GM12878 (cell line): ENCODE measurements at regions not wholly inside any gene's neighbourhood (a gene's known extent, or its start where the extent isn't known, plus 50 kb on each side); places are given as distances from the start of the nearest gene placed in this dataset.

ENCODE experiments used
- ATAC-seq: fragments of 200-7000 bp; cut with Tn5 transposase; 3 replicates; pipeline ENCODE4 v1.9.1; 2020; ENCODE audit warnings: mild to moderate bottlenecking, moderate library complexity
- BruUV-seq: library from RNA; stranded (reverse); fragments of 400-500 nt; replicated peaks from 2 replicates; lab custom pipeline; 2021; lab: Mats Ljungman, UMichigan
- CTCF ChIA-PET: fragments of 300-600 bp; sonication (Branson Sonifier 250); formaldehyde crosslinking; extraction: SDS; loops from one replicate; lab custom pipeline; 2021; ENCODE audit warnings: inconsistent platforms; lab: Yijun Ruan, JAX
- POLR2A ChIA-PET: fragments of 350-600 bp; formaldehyde crosslinking; extraction: SDS; loops from one replicate; lab custom pipeline; 2021; ENCODE audit warnings: inconsistent platforms; lab: Charles Lee
- RAD21 ChIA-PET: fragments of 300-600 bp; sonication (Branson Sonifier 250); formaldehyde crosslinking; loops from one replicate; lab custom pipeline; 2023; ENCODE audit warnings: antibody characterized with exemption; ENCODE audit not compliant: unreplicated experiment; lab: Charles Lee
- SMC1A ChIA-PET: fragments of 300-600 bp; sonication (Branson Sonifier 250); formaldehyde crosslinking; loops from one replicate; lab custom pipeline; 2023; ENCODE audit not compliant: unreplicated experiment, uncharacterized antibody; lab: Charles Lee
- DNase-seq: peaks from one replicate; pipeline ENCODE4 v3.0.0-alpha.2; 2011; ENCODE audit warnings: low read depth, low spot score
- FAIRE-seq: peaks from 3 replicates; lab custom pipeline; 2011; peaks lifted over from hg19 to GRCh38; lab: Jason Lieb, UNC
- H2AFZ ChIP-seq: 2 replicates; pipeline ENCODE4 v1.6.0; 2011; ENCODE audit warnings: low read depth, low read length, control low read depth; ENCODE audit not compliant: control insufficient read depth
- H3K27ac ChIP-seq: 2 replicates; pipeline ENCODE4 v1.5.1; 2011; ENCODE audit warnings: control low read depth; ENCODE audit not compliant: control insufficient read depth, insufficient read depth
- H3K27me3 ChIP-seq, 2 experiments: replicated peaks in 1 of 2; 2 replicates each; pipeline versions ENCODE4 v1.6.0 to v1.6.1; 2011; ENCODE audit warnings: low read length in 1 of 2; ENCODE audit not compliant: control insufficient read depth in 2 of 2, insufficient read depth in 2 of 2
- H3K36me3 ChIP-seq, 2 experiments: 2 replicates each; pipeline ENCODE4 v1.5.1; 2011; ENCODE audit warnings: low read length in 1 of 2; ENCODE audit not compliant: control insufficient read depth in 2 of 2, insufficient read depth in 2 of 2
- H3K4me1 ChIP-seq: 2 replicates; pipeline ENCODE4 v1.6.1; 2011; ENCODE audit warnings: mild to moderate bottlenecking, low read length, moderate library complexity, mixed read lengths; ENCODE audit not compliant: control insufficient read depth, insufficient read depth
- H3K4me2 ChIP-seq: 2 replicates; pipeline ENCODE4 v1.6.0; 2011; ENCODE audit warnings: control low read depth; ENCODE audit not compliant: control insufficient read depth, insufficient read depth
- H3K4me3 ChIP-seq: fragments of 200-600 bp; sonication (generic); 2 replicates; pipeline ENCODE4 v1.5.1; 2016
- H3K79me2 ChIP-seq: 2 replicates; pipeline ENCODE4 v1.6.0; 2011; ENCODE audit warnings: low read length; ENCODE audit not compliant: control insufficient read depth, insufficient read depth
- H3K9ac ChIP-seq: 2 replicates; pipeline ENCODE4 v1.8.0; 2011; ENCODE audit warnings: low read length, control low read depth, mixed read lengths; ENCODE audit not compliant: control insufficient read depth, insufficient read depth
- H3K9me3 ChIP-seq: replicated peaks from 3 replicates; pipeline ENCODE4 v1.5.1; 2011; ENCODE audit warnings: mild to moderate bottlenecking, low read length; ENCODE audit not compliant: control insufficient read depth, insufficient read depth
- H4K20me1 ChIP-seq: 2 replicates; pipeline ENCODE4 v1.6.0; 2011; ENCODE audit not compliant: control insufficient read depth, insufficient read depth
- IRF4 ChIP-seq: IDR thresholded peaks from 2 replicates; pipeline ENCODE4 v1.6.1; 2011; ENCODE audit warnings: low read depth, low read length
- JUND ChIP-seq: IDR thresholded peaks from 2 replicates; pipeline ENCODE4 v1.6.1; 2012; ENCODE audit warnings: low read depth, mild to moderate bottlenecking, low read length, improper control_type of control experiment, moderate library complexity
- KDM1A ChIP-seq: fragments of 200-600 bp; sonication (generic); IDR thresholded peaks from 2 replicates; pipeline ENCODE4 v1.6.1; 2016; ENCODE audit warnings: borderline replicate concordance
- NFXL1 ChIP-seq: fragments of 450-650 bp; IDR thresholded peaks from 2 replicates; pipeline ENCODE4 v1.6.1; 2017; ENCODE audit warnings: antibody characterized with exemption, mild to moderate bottlenecking, borderline replicate concordance
- PML ChIP-seq: IDR thresholded peaks from 2 replicates; pipeline ENCODE4 v1.6.1; 2012; ENCODE audit warnings: low read length, inconsistent platforms
- RAD51 ChIP-seq: fragments of 450-650 bp; IDR thresholded peaks from 2 replicates; pipeline ENCODE4 v1.6.1; 2016; ENCODE audit warnings: moderate library complexity, mild to moderate bottlenecking, inconsistent platforms
- TARDBP ChIP-seq: IDR thresholded peaks from 2 replicates; pipeline ENCODE4 v1.6.1; 2016; ENCODE audit warnings: borderline replicate concordance
- TCF12 ChIP-seq: IDR thresholded peaks from 2 replicates; pipeline ENCODE4 v1.6.1; 2011; ENCODE audit warnings: low read depth, mild to moderate bottlenecking, low read length
- WGBS: methylation state at CpG from one replicate; pipeline ENCODE4 v1.1.6; 2016; ENCODE audit warnings: low lambda C conversion rate; ENCODE audit not compliant: insufficient replicate concordance, insufficient coverage; ENCODE audit errors: missing lambda C conversion rate; 5-methylcytosine and 5-hydroxymethylcytosine counted together
- in situ Hi-C: fragments of 300-500 bp; cut with MboI; formaldehyde crosslinking; loops from 9 replicates; pipeline ENCODE4 v1.14.3; 2018; ENCODE audit warnings: mixed read lengths
- intact Hi-C: fragments of 100-400 bp; cut with micrococcal nuclease; formaldehyde crosslinking; loops from one replicate; pipeline ENCODE4 v1.14.2; 2022; ENCODE audit not compliant: unreplicated experiment
- TF ChIP-seq, protein P1 (sequence below): fragments of 450-650 bp; IDR thresholded peaks from 2 replicates; pipeline ENCODE4 v1.6.1; 2017; ENCODE audit warnings: antibody characterized with exemption, mild to moderate bottlenecking, moderate library complexity
- TF ChIP-seq, protein P2 (sequence below): IDR thresholded peaks from 2 replicates; pipeline ENCODE4 v1.6.1; 2011; ENCODE audit warnings: mild to moderate bottlenecking, low read depth, low read length, moderate library complexity; ENCODE audit not compliant: insufficient replicate concordance

DNA sequence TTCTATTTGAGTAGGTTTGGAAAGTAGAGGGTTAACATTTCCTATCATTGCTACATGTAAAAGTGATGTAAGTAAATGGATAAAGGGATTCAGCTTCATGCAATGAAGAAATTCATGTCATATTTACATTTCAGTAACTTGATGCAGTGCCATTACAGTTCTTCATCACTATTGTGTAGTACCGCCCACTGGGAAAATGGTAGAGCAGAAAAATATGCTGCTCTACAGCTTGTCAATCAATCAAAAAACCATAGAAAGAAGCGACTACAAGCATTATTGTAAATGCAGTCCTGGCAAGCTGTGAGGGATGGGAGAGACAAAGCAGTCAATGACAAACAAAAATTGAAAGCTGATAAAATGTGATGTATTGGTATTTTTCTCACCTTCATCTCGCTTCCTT lies 1597.9 kb downstream of the RPA4 start:
- Histone ChIP-seq H3K27ac (no peak overlapping the region), H3K4me1 (no peaks in the 10 kb centered on the region), H3K9me3 (no peaks in the 10 kb centered on the region), H3K4me3 (no peak overlapping the region), H3K4me2 (no peak overlapping the region), H2AFZ (no peak overlapping the region), H3K9ac (no peak overlapping the region), H3K79me2 (no peaks in the 10 kb centered on the region), H3K36me3 (no peaks in the 10 kb centered on the region), H4K20me1 (no peaks in the 10 kb centered on the region), H3K27me3 (no peaks in the 10 kb centered on the region)
- ATAC-seq (no peak), FAIRE-seq (no peak), DNase-seq (no peak)
- ChIA-PET CTCF (no interaction called here), SMC1A (interaction anchor here (0.6 kb wide), 1 partner anchor 932 kb away, joined by 3 read pairs; no protein-coding TSS in a partner anchor), POLR2A (no interaction called here), RAD21 (no interaction called here)
- in situ Hi-C loops (no loop called here), intact Hi-C loops (no loop called here)
- no TSS peak for BruUV-seq
- 18% methylated on average over 3 of the region's 3 CpGs for WGBS
- no peak for TF ChIP-seq TCF12
- TF ChIP-seq RAD51, result no peak
- TF ChIP-seq TARDBP, result no peak
- no peak for TF ChIP-seq JUND
- no peak for TF ChIP-seq PML
- TF ChIP-seq IRF4, result no peak
- no peak for TF ChIP-seq KDM1A
- TF ChIP-seq NFXL1, result no peak
- TF ChIP-seq, protein P1, sequence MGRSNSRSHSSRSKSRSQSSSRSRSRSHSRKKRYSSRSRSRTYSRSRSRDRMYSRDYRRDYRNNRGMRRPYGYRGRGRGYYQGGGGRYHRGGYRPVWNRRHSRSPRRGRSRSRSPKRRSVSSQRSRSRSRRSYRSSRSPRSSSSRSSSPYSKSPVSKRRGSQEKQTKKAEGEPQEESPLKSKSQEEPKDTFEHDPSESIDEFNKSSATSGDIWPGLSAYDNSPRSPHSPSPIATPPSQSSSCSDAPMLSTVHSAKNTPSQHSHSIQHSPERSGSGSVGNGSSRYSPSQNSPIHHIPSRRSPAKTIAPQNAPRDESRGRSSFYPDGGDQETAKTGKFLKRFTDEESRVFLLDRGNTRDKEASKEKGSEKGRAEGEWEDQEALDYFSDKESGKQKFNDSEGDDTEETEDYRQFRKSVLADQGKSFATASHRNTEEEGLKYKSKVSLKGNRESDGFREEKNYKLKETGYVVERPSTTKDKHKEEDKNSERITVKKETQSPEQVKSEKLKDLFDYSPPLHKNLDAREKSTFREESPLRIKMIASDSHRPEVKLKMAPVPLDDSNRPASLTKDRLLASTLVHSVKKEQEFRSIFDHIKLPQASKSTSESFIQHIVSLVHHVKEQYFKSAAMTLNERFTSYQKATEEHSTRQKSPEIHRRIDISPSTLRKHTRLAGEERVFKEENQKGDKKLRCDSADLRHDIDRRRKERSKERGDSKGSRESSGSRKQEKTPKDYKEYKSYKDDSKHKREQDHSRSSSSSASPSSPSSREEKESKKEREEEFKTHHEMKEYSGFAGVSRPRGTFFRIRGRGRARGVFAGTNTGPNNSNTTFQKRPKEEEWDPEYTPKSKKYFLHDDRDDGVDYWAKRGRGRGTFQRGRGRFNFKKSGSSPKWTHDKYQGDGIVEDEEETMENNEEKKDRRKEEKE, result no peak
- TF ChIP-seq, protein P2, sequence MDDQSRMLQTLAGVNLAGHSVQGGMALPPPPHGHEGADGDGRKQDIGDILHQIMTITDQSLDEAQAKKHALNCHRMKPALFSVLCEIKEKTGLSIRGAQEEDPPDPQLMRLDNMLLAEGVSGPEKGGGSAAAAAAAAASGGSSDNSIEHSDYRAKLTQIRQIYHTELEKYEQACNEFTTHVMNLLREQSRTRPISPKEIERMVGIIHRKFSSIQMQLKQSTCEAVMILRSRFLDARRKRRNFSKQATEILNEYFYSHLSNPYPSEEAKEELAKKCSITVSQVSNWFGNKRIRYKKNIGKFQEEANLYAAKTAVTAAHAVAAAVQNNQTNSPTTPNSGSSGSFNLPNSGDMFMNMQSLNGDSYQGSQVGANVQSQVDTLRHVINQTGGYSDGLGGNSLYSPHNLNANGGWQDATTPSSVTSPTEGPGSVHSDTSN, result no peak
